Uterus (tissue), 2 donors: ENCODE measurements at regions not wholly inside any gene's neighbourhood (a gene's known extent, or its start where the extent isn't known, plus 50 kb on each side); places are given as distances from the start of the nearest gene placed in this dataset.

Experiments
- POLR2A ChIP-seq, 2 donors: fragments of 450-650 bp; IDR thresholded peaks; one replicate each; pipeline ENCODE4 v1.6.1; 2016; ENCODE audit warnings: antibody characterized with exemption in 2 of 2, mild to moderate bottlenecking in 1 of 2, moderate library complexity in 1 of 2
- TF ChIP-seq, protein P1 (sequence below), 4 experiments: fragments of 200-600 bp in 2 of 4; fragments of 450-650 bp in 2 of 4; sonication (generic) in 2 of 4; IDR thresholded peaks; one replicate each; pipeline ENCODE4 v1.5.1; 2016 to 2019; ENCODE audit warnings: antibody characterized with exemption in 4 of 4, mild to moderate bottlenecking in 2 of 4, moderate library complexity in 1 of 4

DNA sequence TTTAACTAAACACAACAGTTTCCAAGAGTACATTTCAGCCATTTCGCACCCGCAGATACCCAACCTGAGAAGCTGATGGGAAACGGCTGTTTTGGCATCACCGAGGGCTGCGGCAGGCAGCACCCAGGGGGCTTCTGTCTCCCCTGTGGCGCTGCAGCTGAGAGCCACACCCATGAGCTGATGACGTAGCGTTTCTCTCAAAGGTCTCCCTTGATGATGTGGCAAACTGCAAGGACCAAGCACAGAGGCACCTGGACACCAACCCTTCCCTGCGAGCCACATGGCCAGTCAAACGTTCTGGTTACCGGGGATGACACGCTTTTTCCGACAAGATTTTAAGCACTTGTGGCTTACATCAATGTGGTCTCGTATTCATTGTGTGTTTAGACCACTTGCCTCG, 150.8 kb upstream of the ERG start:
- TF ChIP-seq, protein P1, sequence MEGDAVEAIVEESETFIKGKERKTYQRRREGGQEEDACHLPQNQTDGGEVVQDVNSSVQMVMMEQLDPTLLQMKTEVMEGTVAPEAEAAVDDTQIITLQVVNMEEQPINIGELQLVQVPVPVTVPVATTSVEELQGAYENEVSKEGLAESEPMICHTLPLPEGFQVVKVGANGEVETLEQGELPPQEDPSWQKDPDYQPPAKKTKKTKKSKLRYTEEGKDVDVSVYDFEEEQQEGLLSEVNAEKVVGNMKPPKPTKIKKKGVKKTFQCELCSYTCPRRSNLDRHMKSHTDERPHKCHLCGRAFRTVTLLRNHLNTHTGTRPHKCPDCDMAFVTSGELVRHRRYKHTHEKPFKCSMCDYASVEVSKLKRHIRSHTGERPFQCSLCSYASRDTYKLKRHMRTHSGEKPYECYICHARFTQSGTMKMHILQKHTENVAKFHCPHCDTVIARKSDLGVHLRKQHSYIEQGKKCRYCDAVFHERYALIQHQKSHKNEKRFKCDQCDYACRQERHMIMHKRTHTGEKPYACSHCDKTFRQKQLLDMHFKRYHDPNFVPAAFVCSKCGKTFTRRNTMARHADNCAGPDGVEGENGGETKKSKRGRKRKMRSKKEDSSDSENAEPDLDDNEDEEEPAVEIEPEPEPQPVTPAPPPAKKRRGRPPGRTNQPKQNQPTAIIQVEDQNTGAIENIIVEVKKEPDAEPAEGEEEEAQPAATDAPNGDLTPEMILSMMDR (IDR thresholded peaks at IDR 0.05), result no peak
- no peak for TF ChIP-seq POLR2A (IDR thresholded peaks at IDR 0.05)
